Erythroblast (primary cell): ENCODE measurements at regions not wholly inside any gene's neighbourhood (a gene's known extent, or its start where the extent isn't known, plus 50 kb on each side); places are given as distances from the start of the nearest gene placed in this dataset.

Source experiments
- GATA1 ChIP-seq: IDR thresholded peaks from 2 replicates; pipeline ENCODE4 v1.6.1; 2011; ENCODE audit warnings: low read depth, mild to moderate bottlenecking, control low read depth, low read length, moderate library complexity
- POLR2A ChIP-seq: IDR thresholded peaks from 2 replicates; pipeline ENCODE4 v1.6.1; 2011; ENCODE audit warnings: mild to moderate bottlenecking, low read length

- no peak for TF ChIP-seq POLR2A
- no peak for TF ChIP-seq GATA1
Measured at GRCh38 chr2:19775315-19775714, 126.5 kb downstream of the TTC32 start.
